Adrenal gland (tissue), 9 donors: ENCODE measurements at regions not wholly inside any gene's neighbourhood (a gene's known extent, or its start where the extent isn't known, plus 50 kb on each side); places are given as distances from the start of the nearest gene placed in this dataset.
A peak's percentile ranks its signal among the peaks of the same experiment; 100 is the strongest.

ENCODE experiments used
- DNase-seq, 7 donors: peaks; one replicate each; pipeline ENCODE4 v3.0.0-alpha.2; 2019 to 2020
- H3K27ac ChIP-seq, 5 donors: fragments of 200-600 bp; sonication (generic) in 4 of 5; 1 replicate in 3 of 5; 2 replicates in 2 of 5; pipeline versions ENCODE4 v1.5.1 to v1.8.0; 2016 to 2020; ENCODE audit warnings: mild to moderate bottlenecking in 1 of 5
- H3K27me3 ChIP-seq: fragments of 200-600 bp; 2 replicates; pipeline ENCODE4 v1.8.0; 2021
- H3K36me3 ChIP-seq, 2 donors: fragments of 200-600 bp; replicated peaks in 1 of 2; 1 replicate in 1 of 2; 2 replicates in 1 of 2; pipeline versions ENCODE4 v1.5.1 to v1.8.0; 2018 to 2022
- H3K4me1 ChIP-seq, 2 donors: fragments of 200-600 bp; replicated peaks in 1 of 2; 1 replicate in 1 of 2; 2 replicates in 1 of 2; pipeline versions ENCODE4 v1.5.1 to v1.8.0; 2018 to 2021
- H3K4me3 ChIP-seq, 4 donors: fragments of 200-600 bp; sonication (generic) in 3 of 4; one replicate each; pipeline ENCODE4 v1.5.1; 2016 to 2018
- H3K9me3 ChIP-seq, 3 donors: fragments of 200-600 bp; sonication (generic) in 1 of 3; replicated peaks in 1 of 3; 1 replicate in 2 of 3; 2 replicates in 1 of 3; pipeline versions ENCODE4 v1.5.1 to v1.8.0; 2016 to 2021
- CTCF ChIP-seq, 6 experiments: fragments of 450-650 bp in 4 of 6; fragments of 200-600 bp in 2 of 6; sonication (generic) in 1 of 6; IDR thresholded peaks; 1 replicate in 5 of 6; 2 replicates in 1 of 6; pipeline versions ENCODE4 v1.5.1 to v1.8.0; 2016 to 2021; ENCODE audit warnings: antibody characterized with exemption in 6 of 6, mild to moderate bottlenecking in 2 of 6, moderate library complexity in 1 of 6
- POLR2A ChIP-seq, 2 donors: fragments of 450-650 bp; IDR thresholded peaks; one replicate each; pipeline ENCODE4 v1.6.1; 2017; ENCODE audit warnings: antibody characterized with exemption in 2 of 2, mild to moderate bottlenecking in 2 of 2, moderate library complexity in 1 of 2
- WGBS, 4 donors: extraction: QIAGEN DNeasy Blood & Tissue Kit in 2 of 4; methylation state at CpG; one replicate each; pipeline versions ENCODE4 v1.1.5 to v1.1.7; 2013 to 2017; 5-methylcytosine and 5-hydroxymethylcytosine counted together
- intact Hi-C, 2 donors: fragments of 100-400 bp; cut with DNase I; formaldehyde crosslinking; loops; one replicate each; pipeline versions ENCODE4 v1.14.1 to v1.15.0; 2022 to 2023
- donor health status: healthy with polysubstance abuse.
- donor health status: Bipolar disorder and iron deficiency.
- donor health status: DM: yes; HTN: yes; CAD: no.
- donor health status: DM: no; HTN: no; CAD: no.
- donor health status: DM: no; HTN: no; CAD: no.

DNA sequence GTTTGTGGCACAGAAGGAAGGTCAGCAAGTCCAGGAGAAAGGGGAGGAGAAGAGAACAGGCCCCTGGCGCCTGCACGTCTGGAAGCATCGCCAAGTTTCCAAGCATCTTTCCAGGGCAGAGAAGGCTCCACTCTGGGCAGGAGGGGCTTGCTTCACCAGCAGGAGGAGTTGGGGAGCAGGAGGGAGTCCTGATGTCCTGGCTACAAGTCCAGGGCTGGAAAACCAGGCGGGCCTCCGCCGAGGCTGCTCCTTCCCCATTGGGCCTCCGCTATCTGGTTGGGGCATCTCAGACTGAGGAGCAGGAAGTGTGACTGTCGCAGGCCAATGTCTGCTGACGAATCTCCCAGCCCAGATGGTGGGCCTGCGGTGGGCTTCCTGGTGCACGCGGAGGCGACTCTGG is 421.9 kb downstream of the PREX1 start:
- no peak for DNase-seq
- 77 to 83% (median 81%) methylated on average over 12 to 13 of the region's 13 CpGs for WGBS, 4 donors
- no peak overlapping the region for H3K27ac ChIP-seq
- intact Hi-C loops: no loop called here
- no peaks in the 10 kb centered on the region for H3K9me3 ChIP-seq
- H3K27me3 ChIP-seq: no peaks in the 10 kb centered on the region
- no peak for TF ChIP-seq POLR2A (IDR thresholded peaks at IDR 0.05)
- no peak for TF ChIP-seq CTCF (IDR thresholded peaks at IDR 0.05)
- no peaks in the 10 kb centered on the region for H3K4me1 ChIP-seq
- H3K36me3 ChIP-seq: no peaks in the 10 kb centered on the region
- no peak overlapping the region for H3K4me3 ChIP-seq

DNA sequence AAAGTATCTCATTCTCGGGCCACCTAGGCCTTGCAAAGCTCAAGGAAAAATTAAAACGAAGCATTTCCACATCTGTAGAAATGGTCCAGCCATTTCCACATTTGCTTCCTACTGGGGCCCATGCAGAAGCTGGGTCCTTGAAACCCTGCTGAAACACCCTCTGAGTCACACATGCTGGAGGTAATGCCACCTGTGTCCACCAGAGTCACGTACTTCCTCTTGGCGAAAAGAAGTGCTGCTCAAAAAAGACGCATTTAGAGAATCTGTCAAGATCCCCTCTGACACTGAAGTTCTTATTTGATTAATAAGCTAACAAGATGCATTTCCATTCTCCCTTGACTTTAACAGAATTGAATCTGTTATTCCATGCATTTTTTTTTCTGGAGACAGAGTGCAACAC is 423.2 kb downstream of the PREX1 start:
- H3K9me3 ChIP-seq: no peaks in the 10 kb centered on the region
- TF ChIP-seq POLR2A (IDR thresholded peaks at IDR 0.05) (no peak), CTCF (IDR thresholded peaks at IDR 0.05) (peak in 3 of 6 experiments; percentile 8 to 13 (median 11))
- WGBS, 4 donors: 63 to 66% (median 64%) methylated on average over 5 of the region's 5 CpGs

DNA sequence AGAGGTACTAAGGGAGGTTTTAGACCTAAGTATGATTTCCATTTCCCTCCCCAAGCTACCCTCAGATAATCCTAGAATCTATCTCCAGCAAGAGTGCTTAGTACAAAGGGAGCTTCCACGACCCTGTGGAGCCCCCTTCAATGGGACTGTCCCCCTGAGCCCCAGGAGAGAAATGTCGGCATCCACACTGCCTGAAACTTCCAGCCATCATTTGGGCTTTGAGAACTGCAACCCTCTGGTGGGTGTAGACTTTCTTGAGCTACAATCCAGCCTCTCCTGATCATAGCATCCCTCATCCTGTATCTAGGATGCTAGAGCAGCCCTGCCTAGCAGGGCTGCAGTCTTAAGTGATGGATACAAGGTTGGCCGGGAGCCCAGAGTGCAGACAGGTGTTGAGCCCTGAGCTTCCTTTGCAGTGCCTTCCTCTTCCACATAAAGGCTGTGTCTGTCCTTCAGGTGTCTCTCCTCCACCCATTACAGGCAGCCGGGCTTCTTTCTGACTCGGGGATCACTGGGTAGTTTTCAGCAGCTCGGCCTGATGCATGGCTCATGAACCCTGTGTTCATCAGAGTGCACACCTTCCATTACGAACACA is 424.5 kb downstream of the PREX1 start:
- Histone ChIP-seq H3K27ac (no peak overlapping the region), H3K9me3 (no peaks in the 10 kb centered on the region), H3K36me3 (no peaks in the 10 kb centered on the region), H3K27me3 (no peaks in the 10 kb centered on the region), H3K4me3 (no peak overlapping the region), H3K4me1 (no peaks in the 10 kb centered on the region)
- no peak for TF ChIP-seq POLR2A (IDR thresholded peaks at IDR 0.05)
- TF ChIP-seq CTCF (IDR thresholded peaks at IDR 0.05): no peak
- no peak for DNase-seq
- intact Hi-C loops: no loop called here
- WGBS, 4 donors: 66 to 85% (median 84%) methylated on average over 5 to 7 of the region's 7 CpGs

More for the DNA sequence above, 423.2 kb downstream of the PREX1 start:
- intact Hi-C loops: no loop called here
- H3K4me1 ChIP-seq: no peaks in the 10 kb centered on the region
- H3K27ac ChIP-seq: no peak overlapping the region
- no peak for DNase-seq
- no peaks in the 10 kb centered on the region for H3K27me3 ChIP-seq
- no peaks in the 10 kb centered on the region for H3K36me3 ChIP-seq
- H3K4me3 ChIP-seq: no peak overlapping the region

- no peaks in the 10 kb centered on the region for H3K9me3 ChIP-seq
- intact Hi-C loops: no loop called here
- DNase-seq: no peak
- TF ChIP-seq CTCF (IDR thresholded peaks at IDR 0.05) (no peak), POLR2A (IDR thresholded peaks at IDR 0.05) (no peak)
- H3K27ac ChIP-seq: no peak overlapping the region
- H3K4me1 ChIP-seq: no peaks in the 10 kb centered on the region
- H3K27me3 ChIP-seq: no peaks in the 10 kb centered on the region
- no peak overlapping the region for H3K4me3 ChIP-seq
- H3K36me3 ChIP-seq: no peaks in the 10 kb centered on the region
- WGBS, 4 donors: 80 to 92% (median 88%) methylated on average over 6 of the region's 6 CpGs
Observed at GRCh38 chr20:48401359-48401758, 426.4 kb downstream of the PREX1 start.
